ENCODE measurements at regions not wholly inside any gene's neighbourhood (a gene's known extent, or its start where the extent isn't known, plus 50 kb on each side); places are given as distances from the start of the nearest gene placed in this dataset.
"Not testable (repeated sequence)": the region's sequence is repeated elsewhere in the genome, so short reads cannot be mapped to it uniquely, and the experiment has no call there.

GRCh38 chr9:19662213-19662612 lies 126.6 kb downstream of the SLC24A2 start:
- DNase-seq (ENCODE audit: low spot score): no peak
- in situ Hi-C loops (cut with HindIII; ENCODE audit: low sequenced_read_pairs): no loop called here

- DNase-seq (ENCODE audit: low spot score): no peak
- in situ Hi-C loops (cut with HindIII; ENCODE audit: low sequenced_read_pairs): no loop called here
These were observed 128.8 kb downstream of the SLC24A2 start for GRCh38 chr9:19660019-19660418.

GRCh38 chr9:19656704-19657103 lies 132.1 kb downstream of the SLC24A2 start:
- in situ Hi-C loops (cut with HindIII; ENCODE audit: low sequenced_read_pairs): no loop called here
- DNase-seq (ENCODE audit: low spot score): no peak

- in situ Hi-C loops (cut with HindIII; ENCODE audit: low sequenced_read_pairs): no loop called here
- no peak for DNase-seq (ENCODE audit: low spot score)
These were observed 137.2 kb downstream of the SLC24A2 start for GRCh38 chr9:19651681-19652080.

GRCh38 chr9:19650312-19650711 lies 138.5 kb downstream of the SLC24A2 start:
- in situ Hi-C loops (cut with HindIII; ENCODE audit: low sequenced_read_pairs): no loop called here
- no peak for DNase-seq (ENCODE audit: low spot score)

- in situ Hi-C loops (cut with HindIII; ENCODE audit: low sequenced_read_pairs): no loop called here
- peak; percentile 33 for DNase-seq (ENCODE audit: low spot score)
These were observed 139.3 kb downstream of the SLC24A2 start for GRCh38 chr9:19649336-19650041.

- in situ Hi-C loops (cut with HindIII; ENCODE audit: low sequenced_read_pairs): no loop called here
- no peak for DNase-seq (ENCODE audit: low spot score)
These were observed 140.2 kb downstream of the SLC24A2 start for GRCh38 chr9:19648672-19649071.

GRCh38 chr9:19643875-19644274 lies 145.0 kb downstream of the SLC24A2 start:
- no peak for DNase-seq (ENCODE audit: low spot score)
- in situ Hi-C loops (cut with HindIII; ENCODE audit: low sequenced_read_pairs): no loop called here

- no peak for DNase-seq (ENCODE audit: low spot score)
- in situ Hi-C loops (cut with HindIII; ENCODE audit: low sequenced_read_pairs): no loop called here
These were observed 146.6 kb downstream of the SLC24A2 start for GRCh38 chr9:19642256-19642655.

- in situ Hi-C loops (cut with HindIII; ENCODE audit: low sequenced_read_pairs): no loop called here
- no peak for DNase-seq (ENCODE audit: low spot score)
These were observed 147.8 kb downstream of the SLC24A2 start for GRCh38 chr9:19641046-19641445.

- in situ Hi-C loops (cut with HindIII; ENCODE audit: low sequenced_read_pairs): no loop called here
- DNase-seq (ENCODE audit: low spot score): no peak
These were observed 148.8 kb downstream of the SLC24A2 start for GRCh38 chr9:19640014-19640413.

- in situ Hi-C loops (cut with HindIII; ENCODE audit: low sequenced_read_pairs): no loop called here
- peak; percentile 33 for DNase-seq (ENCODE audit: low spot score)
These were observed 151.8 kb downstream of the SLC24A2 start for GRCh38 chr9:19637084-19637483.

- DNase-seq (ENCODE audit: low spot score): no peak
- in situ Hi-C loops (cut with HindIII; ENCODE audit: low sequenced_read_pairs): no loop called here
These were observed 154.0 kb downstream of the SLC24A2 start for GRCh38 chr9:19634881-19635280.

GRCh38 chr9:19631181-19631580 lies 157.7 kb downstream of the SLC24A2 start:
- in situ Hi-C loops (cut with HindIII; ENCODE audit: low sequenced_read_pairs): no loop called here
- DNase-seq (ENCODE audit: low spot score): no peak

- DNase-seq (ENCODE audit: low spot score): no peak
- in situ Hi-C loops (cut with HindIII; ENCODE audit: low sequenced_read_pairs): no loop called here
These were observed 158.1 kb downstream of the SLC24A2 start for GRCh38 chr9:19630760-19631159.

- in situ Hi-C loops (cut with HindIII; ENCODE audit: low sequenced_read_pairs): no loop called here
- no peak for DNase-seq (ENCODE audit: low spot score)
These were observed 159.3 kb downstream of the SLC24A2 start for GRCh38 chr9:19629488-19629887.

- DNase-seq (ENCODE audit: low spot score); in situ Hi-C loops (cut with HindIII; ENCODE audit: low sequenced_read_pairs): not testable (repeated sequence)
These were observed 163.4 kb downstream of the SLC24A2 start for GRCh38 chr9:19625426-19625825.

- in situ Hi-C loops (cut with HindIII; ENCODE audit: low sequenced_read_pairs): no loop called here
- DNase-seq (ENCODE audit: low spot score): no peak
These were observed 164.3 kb downstream of the SLC24A2 start for GRCh38 chr9:19624519-19624918.

- DNase-seq (ENCODE audit: low spot score): no peak
- in situ Hi-C loops (cut with HindIII; ENCODE audit: low sequenced_read_pairs): no loop called here
These were observed 164.9 kb downstream of the SLC24A2 start for GRCh38 chr9:19623941-19624340.

- DNase-seq (ENCODE audit: low spot score): no peak
- in situ Hi-C loops (cut with HindIII; ENCODE audit: low sequenced_read_pairs): no loop called here
These were observed 168.5 kb downstream of the SLC24A2 start for GRCh38 chr9:19620326-19620725.

- in situ Hi-C loops (cut with HindIII; ENCODE audit: low sequenced_read_pairs): no loop called here
These were observed 169.6 kb downstream of the SLC24A2 start for GRCh38 chr9:19619221-19619620.

More at GRCh38 chr9:19619221-19619620, 169.6 kb downstream of the SLC24A2 start:
- DNase-seq (ENCODE audit: low spot score): no peak

All from G401 (cell line).